GM11168 (cell line): ENCODE measurements at regions not wholly inside any gene's neighbourhood (a gene's known extent, or its start where the extent isn't known, plus 50 kb on each side); places are given as distances from the start of the nearest gene placed in this dataset.
"Not testable (repeated sequence)": the region's sequence is repeated elsewhere in the genome, so short reads cannot be mapped to it uniquely, and the experiment has no call there.

ENCODE experiments used
- in situ Hi-C: fragments of 300-500 bp; cut with MboI; formaldehyde crosslinking; loops from one replicate; pipeline ENCODE4 v1.12.0; 2022; ENCODE audit warnings: low sequenced_read_pairs; ENCODE audit not compliant: unreplicated experiment

DNA sequence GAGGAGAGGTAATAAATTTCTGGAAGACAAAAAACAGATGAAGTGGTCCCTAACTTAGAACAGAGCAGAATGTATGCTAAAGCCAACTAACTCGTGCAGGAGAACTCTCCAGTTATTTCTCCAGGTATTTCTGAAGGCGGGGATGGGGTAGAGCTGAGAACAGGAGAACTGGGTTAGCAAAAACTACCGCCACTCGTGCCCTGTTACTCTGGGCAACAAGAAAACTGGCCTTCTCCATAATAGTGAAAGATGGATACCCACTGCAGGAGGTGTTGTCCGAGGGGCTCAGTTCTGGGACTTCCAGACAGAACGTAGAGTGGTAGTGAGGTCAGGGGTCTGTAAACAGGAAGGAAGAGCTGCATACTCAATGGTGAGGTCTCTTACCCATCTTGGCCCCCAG lies 187.3 kb upstream of the FRMD6 start:
- in situ Hi-C loops, result no loop called here

GRCh38 chr14:51465486-51465885 lies 186.2 kb upstream of the FRMD6 start:
- in situ Hi-C loops, result no loop called here

DNA sequence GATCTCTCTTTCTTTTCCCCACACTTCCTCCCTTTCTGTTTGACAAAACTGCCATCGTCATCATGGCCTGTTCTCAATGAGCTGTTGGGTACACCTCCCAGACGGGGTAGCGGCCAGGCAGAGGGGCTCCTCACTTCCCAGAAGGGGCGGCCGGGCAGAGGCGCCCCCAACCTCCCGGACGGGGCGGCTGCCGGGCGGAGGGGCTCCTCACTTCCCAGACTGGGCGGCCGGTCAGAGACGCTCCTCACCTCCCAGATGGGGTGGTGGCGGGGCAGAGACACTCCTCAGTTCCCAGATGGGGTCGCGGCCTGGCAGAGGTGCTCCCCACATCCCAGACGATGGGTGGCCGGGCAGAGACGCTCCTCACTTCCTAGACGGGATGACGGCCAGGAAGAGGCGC lies 184.3 kb upstream of the FRMD6 start:
- in situ Hi-C loops, result not testable (repeated sequence)

GRCh38 chr14:51468523-51468922 lies 183.2 kb upstream of the FRMD6 start:
- in situ Hi-C loops, result no loop called here

GRCh38 chr14:51472881-51473280 lies 178.8 kb upstream of the FRMD6 start:
- in situ Hi-C loops, result no loop called here

DNA sequence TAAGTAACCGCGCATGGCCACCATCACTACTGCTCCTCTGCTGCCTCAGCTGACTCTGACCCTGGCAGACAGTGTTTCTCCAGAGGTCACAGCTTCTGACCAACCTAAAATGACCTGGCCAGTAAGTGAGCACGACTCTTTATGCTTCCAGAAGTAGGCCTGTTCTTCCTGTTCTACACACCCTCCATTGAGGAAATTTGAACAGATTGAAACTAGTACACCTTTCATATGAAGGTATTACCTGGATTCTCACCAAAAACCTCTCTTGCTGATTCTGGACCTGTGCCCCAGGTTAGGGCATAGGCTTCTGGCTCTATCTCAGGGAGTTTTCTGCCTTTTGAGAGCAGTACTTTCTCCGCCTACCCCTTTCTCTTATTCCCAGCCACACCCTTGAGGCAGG lies 178.4 kb upstream of the FRMD6 start:
- in situ Hi-C loops, result no loop called here

DNA sequence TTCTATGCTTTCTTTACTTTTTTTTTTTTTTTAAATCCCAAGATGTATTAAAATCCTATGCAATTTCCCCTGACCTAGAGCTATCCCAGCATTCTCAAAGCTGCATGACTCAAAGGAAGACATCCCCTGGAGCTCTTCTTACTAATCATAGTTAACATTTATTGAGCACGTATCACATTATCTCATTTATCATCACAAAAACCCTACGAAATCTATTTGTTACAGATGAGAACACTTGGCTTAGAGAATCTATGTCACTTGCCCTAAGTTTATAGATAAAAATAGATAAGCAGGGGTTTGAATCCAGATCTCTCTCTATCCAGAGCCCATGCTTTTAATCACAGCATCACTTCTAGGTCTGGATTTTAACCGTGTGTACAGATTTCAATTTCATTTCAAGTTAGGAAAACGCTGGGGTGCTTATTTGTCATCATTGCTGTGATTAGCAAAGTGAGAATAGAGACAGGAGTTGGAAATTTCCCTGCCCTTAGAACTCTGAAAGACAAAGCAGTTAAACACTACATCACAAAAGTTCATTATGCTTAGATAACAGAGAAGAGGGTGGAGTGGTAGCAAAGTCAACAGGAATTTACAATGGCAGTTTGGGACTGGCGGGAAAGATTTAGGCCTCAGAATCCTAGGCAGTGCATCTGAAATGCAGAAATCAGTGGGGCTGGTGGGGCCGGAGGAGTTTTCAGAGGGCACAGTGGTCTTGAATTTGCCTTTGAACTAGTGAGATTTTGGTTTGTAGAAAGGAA lies 177.7 kb upstream of the FRMD6 start:
- in situ Hi-C loops, result no loop called here

DNA sequence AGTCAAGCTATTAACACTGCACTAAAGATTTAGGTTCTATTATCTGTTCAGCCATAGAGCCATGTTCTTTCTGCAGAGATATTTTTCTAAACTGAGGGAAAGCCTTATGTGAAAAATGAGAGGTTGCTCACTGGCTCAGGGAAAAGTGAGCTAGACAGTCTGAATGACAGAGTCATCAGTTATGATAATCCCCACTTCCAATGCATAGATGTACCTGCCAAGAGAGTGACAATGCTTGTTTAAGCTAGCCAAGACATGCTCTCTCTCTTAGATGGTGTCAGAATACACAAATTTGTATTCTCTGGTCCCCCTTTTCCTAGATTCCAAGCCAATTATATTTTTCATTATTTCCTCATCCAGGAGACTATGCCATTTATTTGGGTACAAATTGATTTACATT lies 176.9 kb upstream of the FRMD6 start:
- in situ Hi-C loops, result no loop called here

DNA sequence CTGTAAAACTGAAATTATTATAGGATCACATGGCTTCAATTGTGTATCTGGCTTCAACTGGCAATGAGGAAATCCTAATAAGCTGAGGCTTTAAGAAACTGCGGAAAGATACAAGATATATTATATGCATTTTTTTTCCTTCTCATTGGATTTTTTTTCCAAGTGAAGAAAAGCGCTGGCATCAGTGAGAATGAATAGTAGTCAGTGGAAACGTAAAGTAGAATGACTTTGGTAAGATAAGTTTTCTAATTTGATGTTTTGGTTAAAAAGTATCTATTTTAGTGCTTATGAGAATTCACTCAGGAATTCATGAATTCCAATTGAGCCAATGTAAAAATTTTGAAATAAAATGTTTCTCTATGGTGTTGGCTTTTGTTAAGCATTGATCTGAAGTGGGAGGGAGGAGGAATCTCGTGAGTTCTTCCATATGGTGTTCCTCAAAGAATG lies 173.5 kb upstream of the FRMD6 start:
- in situ Hi-C loops, result no loop called here

DNA sequence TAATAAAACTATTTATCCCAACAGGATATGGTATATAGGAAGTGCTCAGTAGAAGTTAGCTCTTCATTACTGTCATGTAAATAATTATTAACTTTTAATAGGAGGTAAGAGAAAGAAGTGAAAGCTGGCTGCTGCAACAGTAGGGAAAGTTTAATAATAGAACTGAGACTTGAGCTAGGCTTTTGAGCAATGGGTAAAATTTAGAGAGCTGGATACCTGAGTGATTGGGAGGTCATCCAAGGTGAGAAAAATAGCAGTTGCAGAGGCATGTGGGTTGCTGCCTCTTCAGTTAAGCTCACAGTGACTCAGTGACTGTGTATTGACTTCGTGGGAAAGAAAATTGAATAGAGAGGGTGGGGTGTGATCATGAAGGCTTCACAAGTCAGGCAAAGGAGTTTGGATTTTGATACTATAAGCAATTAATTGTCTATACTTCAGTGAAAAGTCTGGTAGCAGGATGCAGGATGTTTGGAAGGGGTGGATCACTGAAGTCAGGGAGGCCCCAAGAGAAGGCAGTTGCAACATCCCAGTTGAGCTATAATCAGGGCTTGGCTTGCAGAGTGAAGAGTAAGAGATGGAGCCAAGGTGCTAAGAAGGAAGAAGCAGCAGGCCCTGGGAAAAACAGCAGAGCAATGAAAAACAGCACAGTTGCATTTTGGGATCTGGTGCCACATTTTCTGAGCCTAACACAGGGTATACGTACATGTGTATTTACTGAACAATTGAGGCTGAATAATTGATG lies 172.0 kb upstream of the FRMD6 start:
- in situ Hi-C loops, result no loop called here

- in situ Hi-C loops, result no loop called here
Observed at GRCh38 chr14:51481643-51482042, 170.1 kb upstream of the FRMD6 start.

DNA sequence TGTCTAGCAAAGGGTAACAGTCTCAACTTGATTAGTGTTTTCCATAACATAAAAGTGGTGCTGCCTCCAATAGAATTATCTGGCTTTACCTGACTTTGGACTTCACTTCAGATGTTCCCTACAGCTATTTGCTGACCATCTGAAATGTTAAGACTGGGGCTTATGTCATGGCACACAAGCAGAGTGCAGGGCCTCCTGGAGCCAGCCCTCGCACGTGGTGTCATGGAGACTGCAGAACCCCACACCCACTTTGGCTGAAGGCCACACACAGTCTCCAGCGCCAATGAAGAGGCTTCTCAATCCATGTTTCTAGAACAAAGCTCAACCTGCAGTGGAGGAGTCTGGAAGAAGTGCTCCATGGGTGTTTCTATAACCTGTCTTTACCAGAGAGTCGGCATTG lies 169.6 kb upstream of the FRMD6 start:
- in situ Hi-C loops, result no loop called here

DNA sequence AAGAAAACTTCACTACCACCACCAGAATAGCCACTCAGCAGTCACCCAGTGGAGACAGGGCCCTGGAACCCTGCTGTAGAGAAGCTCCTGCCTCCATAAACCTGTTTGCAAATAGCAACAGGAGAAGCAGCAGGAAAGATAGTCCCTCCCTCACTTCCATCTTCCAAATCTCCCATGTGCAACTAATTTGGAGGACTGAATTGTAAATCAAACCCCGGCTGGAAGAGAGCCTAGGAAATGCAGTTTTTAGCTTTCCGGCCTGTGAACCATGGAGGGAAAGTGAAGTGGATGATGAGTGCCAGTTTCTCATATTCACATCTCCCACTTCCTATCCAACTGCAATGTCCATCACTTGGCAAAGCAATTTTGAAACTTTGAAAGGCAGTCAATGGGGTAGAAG lies 167.2 kb upstream of the FRMD6 start:
- in situ Hi-C loops, result no loop called here

DNA sequence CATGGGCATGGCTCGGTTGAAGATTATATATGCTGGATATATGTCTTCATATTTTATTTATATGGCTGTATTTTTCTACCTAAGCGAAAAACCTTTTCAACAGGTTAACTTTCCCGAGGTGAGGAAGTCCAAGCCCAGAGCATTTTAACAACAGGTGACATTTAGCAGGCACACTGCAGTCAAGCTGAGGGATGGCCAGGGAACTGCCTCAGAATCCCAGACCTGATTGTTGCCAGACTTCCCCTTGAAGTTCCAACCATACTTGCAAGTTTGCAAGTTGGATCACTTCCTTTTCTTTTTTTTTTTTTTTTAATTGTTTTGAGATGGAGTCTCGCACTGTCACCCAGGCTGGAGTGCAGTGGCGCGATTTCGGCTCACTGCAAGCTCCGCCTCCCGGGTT lies 166.0 kb upstream of the FRMD6 start:
- in situ Hi-C loops, result no loop called here

- in situ Hi-C loops, result no loop called here
Observed at GRCh38 chr14:51487848-51488247, 163.9 kb upstream of the FRMD6 start.

DNA sequence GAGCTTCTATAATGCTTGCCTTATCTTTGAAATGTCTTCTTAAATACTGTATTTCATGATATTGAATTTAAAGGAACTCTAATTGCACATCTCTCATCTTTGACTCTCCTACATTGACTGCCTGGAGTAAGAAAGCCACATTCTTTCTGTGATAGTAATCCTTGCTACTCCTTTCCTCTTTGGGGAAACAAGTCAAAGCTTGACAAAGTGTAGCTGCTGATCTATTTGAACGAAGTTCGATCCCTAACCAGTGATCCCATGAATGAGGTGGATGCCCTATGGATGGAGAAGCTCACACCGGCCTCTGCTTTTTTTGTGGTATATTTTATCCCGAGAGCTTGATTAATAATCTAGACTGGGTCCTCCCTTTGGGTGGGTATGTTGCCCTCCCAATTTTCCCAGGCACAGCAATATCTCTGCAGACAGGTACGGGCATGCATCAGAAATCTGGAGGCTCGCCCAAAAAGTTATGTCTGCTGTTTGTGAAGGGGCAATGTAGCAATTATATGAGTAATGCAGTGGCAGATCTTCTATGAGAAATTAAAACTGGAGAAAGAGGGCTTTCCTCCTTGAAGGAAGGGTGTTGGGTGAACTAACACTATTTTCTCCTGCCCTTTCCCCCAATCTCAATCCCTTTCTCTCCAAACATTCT lies 163.0 kb upstream of the FRMD6 start:
- in situ Hi-C loops, result no loop called here

GRCh38 chr14:51490205-51490604 lies 161.5 kb upstream of the FRMD6 start:
- in situ Hi-C loops, result no loop called here

DNA sequence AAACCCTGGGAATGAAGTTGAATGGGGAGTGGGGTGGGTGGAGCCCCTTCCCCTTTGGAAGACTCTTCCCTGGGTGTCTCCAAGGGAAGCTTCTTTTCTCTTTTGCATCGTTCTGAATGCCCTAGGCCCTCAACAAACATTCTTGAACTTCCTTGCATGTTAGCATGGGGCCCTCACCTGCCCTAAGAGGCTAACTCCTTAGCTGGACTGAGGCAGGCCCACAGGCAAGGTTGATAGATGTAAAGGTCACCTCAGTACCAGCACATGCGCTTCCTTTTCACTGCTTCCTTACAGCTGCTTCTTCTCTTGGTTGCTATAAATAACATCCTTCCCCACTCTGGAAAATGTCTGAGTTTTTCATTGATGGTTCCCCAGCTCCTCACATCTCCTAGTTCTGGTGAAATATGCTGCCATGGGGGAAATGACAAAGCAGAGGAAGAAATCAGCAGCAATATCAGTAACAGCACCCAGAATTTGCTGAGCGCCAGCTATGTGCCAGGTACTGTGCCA lies 160.6 kb upstream of the FRMD6 start:
- in situ Hi-C loops, result no loop called here

DNA sequence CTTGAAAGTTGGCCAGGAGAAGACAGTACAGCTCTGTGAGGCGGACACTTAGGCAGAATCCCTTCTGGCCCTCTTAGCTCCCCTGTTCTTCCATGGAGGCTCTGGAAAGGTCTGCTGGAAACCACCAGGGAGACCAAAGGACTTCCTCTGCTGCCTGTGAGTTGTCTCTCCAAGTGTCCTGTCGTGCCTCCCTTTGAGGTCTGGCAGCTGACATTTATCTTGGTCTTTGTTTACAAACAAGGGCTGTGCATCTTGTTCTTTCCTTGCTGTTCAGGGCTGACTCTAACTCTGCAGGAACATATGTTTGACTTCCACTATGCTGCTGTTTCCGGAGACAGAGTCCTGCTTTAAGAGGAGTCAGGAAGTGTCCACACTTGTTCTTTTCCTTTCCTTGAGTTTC lies 159.9 kb upstream of the FRMD6 start:
- in situ Hi-C loops, result no loop called here

- in situ Hi-C loops, result no loop called here
Observed at GRCh38 chr14:51495319-51495718, 156.4 kb upstream of the FRMD6 start.
